Astrocyte (in vitro differentiated cells and primary cell): ENCODE measurements at regions not wholly inside any gene's neighbourhood (a gene's known extent, or its start where the extent isn't known, plus 50 kb on each side); places are given as distances from the start of the nearest gene placed in this dataset.
A peak's percentile ranks its signal among the peaks of the same experiment; 100 is the strongest.

Experiments
- DNase-seq: peaks from one replicate; pipeline ENCODE4 v3.0.0-alpha.2; 2010; ENCODE audit warnings: low read depth
- FAIRE-seq: peaks from 2 replicates; lab custom pipeline; 2011; peaks lifted over from hg19 to GRCh38; lab: Jason Lieb, UNC
- H2AFZ ChIP-seq: 2 replicates; pipeline ENCODE4 v1.6.0; 2012; ENCODE audit warnings: low read depth, low read length, inconsistent platforms
- H3K27ac ChIP-seq: 2 replicates; pipeline ENCODE4 v1.5.1; 2011; ENCODE audit warnings: low read depth, low read length, inconsistent platforms
- H3K27me3 ChIP-seq: 2 replicates; pipeline ENCODE4 v1.6.0; 2011; ENCODE audit warnings: low read length, inconsistent platforms; ENCODE audit not compliant: insufficient read depth
- H3K36me3 ChIP-seq: 2 replicates; pipeline ENCODE4 v1.5.1; 2011; ENCODE audit warnings: low read length, inconsistent platforms; ENCODE audit not compliant: insufficient read depth
- H3K4me1 ChIP-seq: 2 replicates; pipeline ENCODE4 v1.5.1; 2011; ENCODE audit warnings: low read length, inconsistent platforms; ENCODE audit not compliant: insufficient read depth
- H3K4me2 ChIP-seq: 2 replicates; pipeline ENCODE4 v1.6.0; 2012; ENCODE audit warnings: low read length, inconsistent platforms
- H3K4me3 ChIP-seq: 2 replicates; pipeline ENCODE4 v1.5.1; 2011; ENCODE audit warnings: low read depth, mild to moderate bottlenecking, low read length, inconsistent platforms; ENCODE audit not compliant: insufficient read depth
- H3K79me2 ChIP-seq: 2 replicates; pipeline ENCODE4 v1.6.0; 2012; ENCODE audit warnings: mild to moderate bottlenecking, low read length, inconsistent platforms; ENCODE audit not compliant: insufficient read depth
- H3K9ac ChIP-seq: 2 replicates; pipeline ENCODE4 v1.6.0; 2012; ENCODE audit warnings: mild to moderate bottlenecking, low read length, inconsistent platforms
- H3K9me3 ChIP-seq: 2 replicates; pipeline ENCODE4 v1.5.1; 2012; ENCODE audit warnings: low read depth, mild to moderate bottlenecking, low read length, inconsistent platforms; ENCODE audit not compliant: insufficient read depth
- H4K20me1 ChIP-seq: 2 replicates; pipeline ENCODE4 v1.6.0; 2012; ENCODE audit warnings: low read length, inconsistent platforms; ENCODE audit not compliant: insufficient read depth
- H3K27ac Mint-ChIP-seq: one replicate; pipeline ENCODE4 v1.8.0; 2021; ENCODE audit warnings: mild to moderate bottlenecking, mixed read lengths; ENCODE audit not compliant: unreplicated experiment
- H3K27me3 Mint-ChIP-seq: one replicate; pipeline ENCODE4 v1.8.0; 2021; ENCODE audit warnings: low read depth, mixed read lengths; ENCODE audit not compliant: unreplicated experiment
- H3K36me3 Mint-ChIP-seq: one replicate; pipeline ENCODE4 v1.8.0; 2021; ENCODE audit warnings: low read depth, mixed read lengths; ENCODE audit not compliant: unreplicated experiment
- H3K4me1 Mint-ChIP-seq: one replicate; pipeline ENCODE4 v1.8.0; 2021; ENCODE audit warnings: low read depth, mixed read lengths; ENCODE audit not compliant: unreplicated experiment
- H3K4me3 Mint-ChIP-seq: one replicate; pipeline ENCODE4 v1.8.0; 2021; ENCODE audit warnings: mild to moderate bottlenecking, moderate library complexity, mixed read lengths; ENCODE audit not compliant: unreplicated experiment
- H3K9me3 Mint-ChIP-seq: one replicate; pipeline ENCODE4 v1.8.0; 2021; ENCODE audit warnings: mild to moderate bottlenecking, mixed read lengths; ENCODE audit not compliant: unreplicated experiment
- CTCF ChIP-seq: IDR thresholded peaks from 2 replicates; pipeline ENCODE4 v1.5.1; 2011; ENCODE audit warnings: low read depth, mild to moderate bottlenecking, inconsistent platforms, low read length, moderate library complexity; ENCODE audit not compliant: insufficient read depth
- EZH2 ChIP-seq: IDR thresholded peaks from 2 replicates; pipeline ENCODE4 v1.6.1; 2012; ENCODE audit warnings: mild to moderate bottlenecking, low read length, inconsistent platforms; ENCODE audit not compliant: insufficient read depth

GRCh38 chr20:48201188-48201587, 415.9 kb upstream of the SULF2 start:
- H3K27ac Mint-ChIP-seq: no peak overlapping the region
- Histone ChIP-seq H3K9ac (no peak overlapping the region), H3K4me3 (no peak overlapping the region), H3K36me3 (no peaks in the 10 kb centered on the region), H3K4me2 (no peak overlapping the region), H2AFZ (no peak overlapping the region), H3K27me3 (peaks cover 13% of the 10 kb centered on the region), H3K27ac (no peak overlapping the region), H3K4me1 (peaks cover 4% of the 10 kb centered on the region), H4K20me1 (no peaks in the 10 kb centered on the region), H3K9me3 (no peaks in the 10 kb centered on the region), H3K79me2 (no peaks in the 10 kb centered on the region)
- H3K4me1 Mint-ChIP-seq: peaks cover 4% of the 10 kb centered on the region
- TF ChIP-seq CTCF (no peak), EZH2 (no peak)
- DNase-seq: no peak
- no peaks in the 10 kb centered on the region for H3K36me3 Mint-ChIP-seq
- no peak for FAIRE-seq
- no peaks in the 10 kb centered on the region for H3K9me3 Mint-ChIP-seq
- no peak overlapping the region for H3K4me3 Mint-ChIP-seq
- H3K27me3 Mint-ChIP-seq: peaks cover 33% of the 10 kb centered on the region

GRCh38 chr20:48198929-48199451, 413.7 kb upstream of the SULF2 start:
- peak; percentile 30 for DNase-seq
- H3K9me3 Mint-ChIP-seq: no peaks in the 10 kb centered on the region
- H2AFZ ChIP-seq: no peak overlapping the region
- TF ChIP-seq CTCF: no peak
- TF ChIP-seq EZH2: no peak
- H3K27me3 Mint-ChIP-seq: peaks cover 28% of the 10 kb centered on the region
- H3K4me3 ChIP-seq: no peak overlapping the region
- no peak for FAIRE-seq
- no peaks in the 10 kb centered on the region for H3K36me3 Mint-ChIP-seq
- no peaks in the 10 kb centered on the region for H3K36me3 ChIP-seq
- no peaks in the 10 kb centered on the region for H4K20me1 ChIP-seq
- peaks cover 11% of the 10 kb centered on the region for H3K4me1 Mint-ChIP-seq
- H3K27ac Mint-ChIP-seq: no peak overlapping the region
- no peak overlapping the region for H3K27ac ChIP-seq
- H3K9me3 ChIP-seq: no peaks in the 10 kb centered on the region
- H3K27me3 ChIP-seq: peaks cover 19% of the 10 kb centered on the region
- no peak overlapping the region for H3K4me2 ChIP-seq
- no peak overlapping the region for H3K9ac ChIP-seq
- H3K4me1 ChIP-seq: peaks cover 4% of the 10 kb centered on the region
- no peaks in the 10 kb centered on the region for H3K79me2 ChIP-seq
- no peak overlapping the region for H3K4me3 Mint-ChIP-seq

GRCh38 chr20:48197066-48197465, 411.8 kb upstream of the SULF2 start:
- H3K9me3 ChIP-seq: no peaks in the 10 kb centered on the region
- H3K4me3 Mint-ChIP-seq: no peak overlapping the region
- H3K4me1 Mint-ChIP-seq: peaks cover 13% of the 10 kb centered on the region
- FAIRE-seq: no peak
- TF ChIP-seq EZH2 (no peak), CTCF (no peak)
- no peaks in the 10 kb centered on the region for H4K20me1 ChIP-seq
- no peak overlapping the region for H3K27ac ChIP-seq
- H3K27me3 Mint-ChIP-seq: peaks cover 22% of the 10 kb centered on the region
- H3K36me3 Mint-ChIP-seq: no peaks in the 10 kb centered on the region
- peaks cover 17% of the 10 kb centered on the region for H3K27me3 ChIP-seq
- no peaks in the 10 kb centered on the region for H3K9me3 Mint-ChIP-seq
- no peak overlapping the region for H3K4me2 ChIP-seq
- H3K4me1 ChIP-seq: peaks cover 4% of the 10 kb centered on the region
- H3K27ac Mint-ChIP-seq: no peak overlapping the region
- H3K79me2 ChIP-seq: no peaks in the 10 kb centered on the region
- no peaks in the 10 kb centered on the region for H3K36me3 ChIP-seq
- DNase-seq: no peak
- H2AFZ ChIP-seq: no peak overlapping the region
- H3K4me3 ChIP-seq: no peak overlapping the region
- H3K9ac ChIP-seq: no peak overlapping the region
